ENCODE measurements at regions not wholly inside any gene's neighbourhood (a gene's known extent, or its start where the extent isn't known, plus 50 kb on each side); places are given as distances from the start of the nearest gene placed in this dataset.

GRCh38 chr21:35753308-35753707 is 307.0 kb downstream of the SETD4 start:
- Histone ChIP-seq H2AFZ (ENCODE audit: low read depth, low read length) (no peak overlapping the region), H3K9me1 (replicated peaks; ENCODE audit: control insufficient read depth, extremely low read depth, insufficient read depth, low read length) (no peaks in the 10 kb centered on the region), H3K36me3 (ENCODE audit: control insufficient read depth in 2 of 2, extremely low read depth in 1 of 2, insufficient read depth in 2 of 2, low read length in 2 of 2) (no peaks in the 10 kb centered on the region), H3K27ac (ENCODE audit: insufficient read depth, low read depth, low read length) (no peak overlapping the region), H3K9me3 (replicated peaks; ENCODE audit: control insufficient read depth, insufficient read depth, low read length) (no peaks in the 10 kb centered on the region), H4K20me1 (replicated peaks; ENCODE audit: control insufficient read depth, extremely low read depth, insufficient read depth, low read length) (no peaks in the 10 kb centered on the region), H3K9ac (replicated peaks; ENCODE audit: extremely low read depth, insufficient read depth, low read length) (no peak overlapping the region), H3K27me3 (ENCODE audit: control insufficient read depth in 2 of 2, insufficient read depth in 2 of 2, low read length in 2 of 2) (peaks cover 23 to 49% of the 10 kb centered on the region in 2 experiments), H3K4me2 (ENCODE audit: insufficient read depth, low read length) (no peak overlapping the region), H3K4me3 (replicated peaks in 1 of 3; ENCODE audit: insufficient read depth in 1 of 3, low read depth in 1 of 3, low read length in 3 of 3) (no peak overlapping the region), H3K79me2 (ENCODE audit: control insufficient read depth, insufficient read depth, low read length) (no peaks in the 10 kb centered on the region), H3K4me1 (ENCODE audit: control insufficient read depth, extremely low read depth, insufficient read depth, low read length) (no peaks in the 10 kb centered on the region)
- POLR2A ChIA-PET, result no interaction called here
- DNase-seq (ENCODE audit: low read depth, low spot score), result no peak
- CTCF ChIA-PET, result no interaction called here
- no TSS peak for BruUV-seq (replicated peaks)
- dilution Hi-C loops (cut with MboI; ENCODE audit: extremely low pct_ligation_motif_present, low sequenced_read_pairs) (no loop called here), intact Hi-C loops (cut with micrococcal nuclease) (no loop called here)
- FAIRE-seq, result no peak
- TF ChIP-seq EZH2 (IDR thresholded peaks at IDR 0.05; ENCODE audit: borderline replicate concordance, low read depth, low read length, severe bottlenecking) (no peak), CTCF (IDR thresholded peaks at IDR 0.05; ENCODE audit: extremely low read depth in 1 of 2, insufficient read depth in 1 of 2, low read depth in 1 of 2, low read length in 2 of 2) (no peak), MAX (IDR thresholded peaks at IDR 0.05; ENCODE audit: insufficient read depth, insufficient read length) (no peak), JUN (IDR thresholded peaks at IDR 0.05; ENCODE audit: borderline replicate concordance, insufficient read depth, insufficient read length, low read depth) (no peak), MYC (IDR thresholded peaks at IDR 0.05; ENCODE audit: low read depth, low read length) (no peak), POLR2A (IDR thresholded peaks at IDR 0.05; ENCODE audit: low read depth, low read length) (no peak), FOS (IDR thresholded peaks at IDR 0.05; ENCODE audit: borderline replicate concordance, insufficient read depth, low read length) (no peak)

DNA sequence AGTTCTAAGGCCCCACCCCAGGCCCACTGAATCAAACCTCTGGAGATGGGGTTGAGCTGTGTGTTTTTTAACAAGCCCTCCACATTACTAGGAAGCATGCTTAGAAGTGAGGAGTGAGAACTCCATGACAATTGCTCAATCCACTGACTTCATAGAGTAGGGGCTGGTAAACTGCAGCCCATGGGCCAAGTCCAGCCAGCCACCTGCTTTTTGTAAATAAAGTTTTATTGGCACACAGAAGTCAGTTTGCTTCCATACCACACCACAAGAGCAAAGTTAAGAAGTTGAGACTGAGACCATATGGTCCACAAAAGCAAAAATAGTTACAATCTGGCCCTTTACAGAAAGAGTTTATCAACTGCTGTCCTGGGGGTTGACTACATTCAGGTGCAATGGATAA is 309.2 kb downstream of the SETD4 start:
- POLR2A ChIA-PET, result no interaction called here
- intact Hi-C loops (cut with micrococcal nuclease), result no loop called here
- DNase-seq (ENCODE audit: low read depth, low spot score), result no peak
- H3K9me3 ChIP-seq (replicated peaks; ENCODE audit: control insufficient read depth, insufficient read depth, low read length), result no peaks in the 10 kb centered on the region
- H3K79me2 ChIP-seq (ENCODE audit: control insufficient read depth, insufficient read depth, low read length), result no peaks in the 10 kb centered on the region
- BruUV-seq (replicated peaks), result no TSS peak
- CTCF ChIA-PET, result no interaction called here
- no peak overlapping the region for H2AFZ ChIP-seq (ENCODE audit: low read depth, low read length)
- no peak overlapping the region for H3K27ac ChIP-seq (ENCODE audit: insufficient read depth, low read depth, low read length)
- no peak overlapping the region for H3K9ac ChIP-seq (replicated peaks; ENCODE audit: extremely low read depth, insufficient read depth, low read length)
- dilution Hi-C loops (cut with MboI; ENCODE audit: extremely low pct_ligation_motif_present, low sequenced_read_pairs), result no loop called here
- H3K9me1 ChIP-seq (replicated peaks; ENCODE audit: control insufficient read depth, extremely low read depth, insufficient read depth, low read length), result no peaks in the 10 kb centered on the region
- no peak for TF ChIP-seq MYC (IDR thresholded peaks at IDR 0.05; ENCODE audit: low read depth, low read length)
- no peak for TF ChIP-seq POLR2AphosphoS5 (IDR thresholded peaks at IDR 0.05; ENCODE audit: insufficient read depth, low read depth, low read length)
- TF ChIP-seq POLR2A (IDR thresholded peaks at IDR 0.05; ENCODE audit: low read depth, low read length), result no peak
- TF ChIP-seq FOS (IDR thresholded peaks at IDR 0.05; ENCODE audit: borderline replicate concordance, insufficient read depth, low read length), result no peak
- no peak for TF ChIP-seq MAX (IDR thresholded peaks at IDR 0.05; ENCODE audit: insufficient read depth, insufficient read length)
- TF ChIP-seq JUN (IDR thresholded peaks at IDR 0.05; ENCODE audit: borderline replicate concordance, insufficient read depth, insufficient read length, low read depth), result no peak
- no peak for TF ChIP-seq CTCF (IDR thresholded peaks at IDR 0.05; ENCODE audit: extremely low read depth in 1 of 2, insufficient read depth in 1 of 2, low read depth in 1 of 2, low read length in 2 of 2)
- TF ChIP-seq EZH2 (IDR thresholded peaks at IDR 0.05; ENCODE audit: borderline replicate concordance, low read depth, low read length, severe bottlenecking), result no peak
- TF ChIP-seq GATA2 (IDR thresholded peaks at IDR 0.05; ENCODE audit: insufficient read depth, insufficient read length, low read depth, low read length), result no peak
- H3K4me3 ChIP-seq (replicated peaks in 1 of 3; ENCODE audit: insufficient read depth in 1 of 3, low read depth in 1 of 3, low read length in 3 of 3), result no peak overlapping the region
- no peaks in the 10 kb centered on the region for H4K20me1 ChIP-seq (replicated peaks; ENCODE audit: control insufficient read depth, extremely low read depth, insufficient read depth, low read length)
- no peaks in the 10 kb centered on the region for H3K4me1 ChIP-seq (ENCODE audit: control insufficient read depth, extremely low read depth, insufficient read depth, low read length)
- no peaks in the 10 kb centered on the region for H3K36me3 ChIP-seq (ENCODE audit: control insufficient read depth in 2 of 2, extremely low read depth in 1 of 2, insufficient read depth in 2 of 2, low read length in 2 of 2)
- no peak for FAIRE-seq
- H3K27me3 ChIP-seq (ENCODE audit: control insufficient read depth in 2 of 2, insufficient read depth in 2 of 2, low read length in 2 of 2), result peaks cover 17 to 50% of the 10 kb centered on the region in 2 experiments
- H3K4me2 ChIP-seq (ENCODE audit: insufficient read depth, low read length), result no peak overlapping the region

All from endothelial cell of umbilical vein (primary cell).